Stomach (tissue), 4 donors: ENCODE measurements at regions not wholly inside any gene's neighbourhood (a gene's known extent, or its start where the extent isn't known, plus 50 kb on each side); places are given as distances from the start of the nearest gene placed in this dataset.
"Not testable (repeated sequence)": the region's sequence is repeated elsewhere in the genome, so short reads cannot be mapped to it uniquely, and the experiment has no call there.

Experiments used
- CTCF ChIP-seq, 7 experiments: fragments of 450-650 bp in 4 of 7; fragments of 200-600 bp in 3 of 7; sonication (generic) in 3 of 7; IDR thresholded peaks; one replicate each; pipeline ENCODE4 v1.5.1; 2016 to 2019; ENCODE audit warnings: antibody characterized with exemption in 7 of 7, control low read depth in 2 of 7, mild to moderate bottlenecking in 1 of 7
- EP300 ChIP-seq: sonication (generic); formaldehyde crosslinking; IDR thresholded peaks from one replicate; pipeline ENCODE4 v1.6.1; 2017; ENCODE audit warnings: antibody characterized with exemption
- POLR2A ChIP-seq, 4 donors: fragments of 450-650 bp; IDR thresholded peaks; one replicate each; pipeline ENCODE4 v1.6.1; 2016; ENCODE audit warnings: antibody characterized with exemption in 4 of 4, control low read depth in 2 of 4, mild to moderate bottlenecking in 1 of 4, moderate library complexity in 1 of 4
- POLR2AphosphoS5 ChIP-seq, 3 donors: sonication (generic); formaldehyde crosslinking; IDR thresholded peaks; one replicate each; pipeline ENCODE4 v1.6.1; 2016; ENCODE audit warnings: antibody characterized with exemption in 3 of 3

GRCh38 chr5:16990817-16991520, 54.9 kb upstream of the MYO10 start:
- not testable (repeated sequence) for TF ChIP-seq EP300; POLR2A (IDR thresholded peaks at IDR 0.05); CTCF (IDR thresholded peaks at IDR 0.05); POLR2AphosphoS5 (IDR thresholded peaks at IDR 0.05)
